Heart left ventricle (tissue), 16 donors: ENCODE measurements at regions not wholly inside any gene's neighbourhood (a gene's known extent, or its start where the extent isn't known, plus 50 kb on each side); places are given as distances from the start of the nearest gene placed in this dataset.

Source experiments
- ATAC-seq, 4 donors: fragments of 200-7000 bp; cut with Tn5 transposase; one replicate each; pipeline ENCODE4 v1.9.1; 2020 to 2022; ENCODE audit warnings: moderate library complexity in 4 of 4, mild to moderate bottlenecking in 3 of 4, moderate number of reproducible peaks in 1 of 4
- DNase-seq, 5 donors: peaks; one replicate each; pipeline ENCODE4 v3.0.0-alpha.2; 2020
- H3K27ac ChIP-seq, 12 donors: fragments of 200-600 bp; sonication (generic) in 4 of 12; one replicate each; pipeline versions ENCODE4 v1.5.0 to v1.8.0; 2016 to 2022; ENCODE audit warnings: mild to moderate bottlenecking in 2 of 12
- H3K27me3 ChIP-seq, 9 donors: fragments of 200-600 bp; sonication (generic) in 2 of 9; one replicate each; pipeline versions ENCODE4 v1.5.1 to v1.8.0; 2016 to 2022; ENCODE audit warnings: mild to moderate bottlenecking in 3 of 9
- H3K36me3 ChIP-seq, 9 donors: fragments of 200-600 bp; sonication (generic) in 2 of 9; one replicate each; pipeline versions ENCODE4 v1.5.0 to v1.8.0; 2018 to 2022; ENCODE audit warnings: mild to moderate bottlenecking in 2 of 9
- H3K4me1 ChIP-seq, 12 donors: fragments of 200-600 bp; sonication (generic) in 4 of 12; one replicate each; pipeline versions ENCODE4 v1.5.0 to v1.8.0; 2016 to 2022; ENCODE audit warnings: mild to moderate bottlenecking in 3 of 12
- H3K4me3 ChIP-seq, 12 donors: fragments of 200-600 bp; sonication (generic) in 4 of 12; one replicate each; pipeline versions ENCODE4 v1.5.0 to v1.8.0; 2017 to 2022; ENCODE audit warnings: mild to moderate bottlenecking in 9 of 12, moderate library complexity in 4 of 12
- H3K9me3 ChIP-seq, 12 donors: fragments of 200-600 bp; sonication (generic) in 4 of 12; one replicate each; pipeline versions ENCODE4 v1.5.0 to v1.8.0; 2016 to 2022; ENCODE audit warnings: mild to moderate bottlenecking in 1 of 12
- POLR2A ChIP-seq, 2 donors: fragments of 450-650 bp; IDR thresholded peaks; one replicate each; pipeline ENCODE4 v1.6.1; 2017; ENCODE audit warnings: antibody characterized with exemption in 2 of 2, mild to moderate bottlenecking in 2 of 2, moderate library complexity in 2 of 2
- WGBS, 4 donors: extraction: QIAGEN DNeasy Blood & Tissue Kit in 2 of 4; methylation state at CpG; one replicate each; pipeline versions ENCODE4 v1.1.5 to v1.1.7; 2013 to 2018; 5-methylcytosine and 5-hydroxymethylcytosine counted together
- intact Hi-C, 10 donors: fragments of 100-400 bp; cut with DNase I; formaldehyde crosslinking; loops; one replicate each; pipeline versions ENCODE4 v1.11.1 to v1.14.2; 2022
- TF ChIP-seq, protein P1 (sequence below), 12 donors: fragments of 200-600 bp; sonication (generic) in 4 of 12; IDR thresholded peaks; one replicate each; pipeline versions ENCODE4 v1.5.0 to v1.8.0; 2018 to 2022; ENCODE audit warnings: antibody characterized with exemption in 12 of 12, mild to moderate bottlenecking in 5 of 12
- donor health status: ischemic (EF 13 %, LVEDD 7.1; RV severe dilation, severe dysfunction).
- donor health status: healthy with polysubstance abuse.
- donor health status: DM: no; HTN: yes; CAD: no.
- donor health status: DM: no; HTN: no; CAD: no.
- donor health status: ischemic (EF 25% LVEDD 6.9; RV normal size, moderate dysfunction).
- donor health status: ischemic (EF 25% LVEDD 5.7; RV mildly dilated, moderate dysfunction).
- donor health status: healthy.
- donor health status: DM: yes; HTN: yes; CAD: no.
- donor health status: ischemic (EF 35%, LVEDD 5.7; RV mildly dilated, moderate dysfunction).
- donor health status: nonischemic (EF 11% LVEDD 7.7; RV severe dilation, severe dysfunction).
- donor health status: DM: yes; HTN: yes; CAD: no.
- donor health status: PGD.
- donor health status: ischemic (EF 29% LVEDD 5.4; RV normal size, mild dysfunction).
- donor health status: nonischemic (EF 23%, LVEDD 6.1; RV moderate dilation, normal function).

- WGBS, 4 donors = 21 to 24% (median 22%) methylated on average over 8 to 9 of the region's 9 CpGs
- Histone ChIP-seq H3K36me3 (no peaks in the 10 kb centered on the region), H3K4me3 (no peak overlapping the region), H3K27ac (no peak overlapping the region), H3K4me1 (no peaks in the 10 kb centered on the region), H3K9me3 (no peaks in the 10 kb centered on the region), H3K27me3 (no peaks in the 10 kb centered on the region)
- peak in 3 of 4 donors; percentile 61 to 78 (median 70) for ATAC-seq
- intact Hi-C loops = loop anchor here (1.0 to 10.0 kb wide), 10 partner anchors 652 to 834 kb away; no protein-coding TSS in a partner anchor
- TF ChIP-seq, protein P1, sequence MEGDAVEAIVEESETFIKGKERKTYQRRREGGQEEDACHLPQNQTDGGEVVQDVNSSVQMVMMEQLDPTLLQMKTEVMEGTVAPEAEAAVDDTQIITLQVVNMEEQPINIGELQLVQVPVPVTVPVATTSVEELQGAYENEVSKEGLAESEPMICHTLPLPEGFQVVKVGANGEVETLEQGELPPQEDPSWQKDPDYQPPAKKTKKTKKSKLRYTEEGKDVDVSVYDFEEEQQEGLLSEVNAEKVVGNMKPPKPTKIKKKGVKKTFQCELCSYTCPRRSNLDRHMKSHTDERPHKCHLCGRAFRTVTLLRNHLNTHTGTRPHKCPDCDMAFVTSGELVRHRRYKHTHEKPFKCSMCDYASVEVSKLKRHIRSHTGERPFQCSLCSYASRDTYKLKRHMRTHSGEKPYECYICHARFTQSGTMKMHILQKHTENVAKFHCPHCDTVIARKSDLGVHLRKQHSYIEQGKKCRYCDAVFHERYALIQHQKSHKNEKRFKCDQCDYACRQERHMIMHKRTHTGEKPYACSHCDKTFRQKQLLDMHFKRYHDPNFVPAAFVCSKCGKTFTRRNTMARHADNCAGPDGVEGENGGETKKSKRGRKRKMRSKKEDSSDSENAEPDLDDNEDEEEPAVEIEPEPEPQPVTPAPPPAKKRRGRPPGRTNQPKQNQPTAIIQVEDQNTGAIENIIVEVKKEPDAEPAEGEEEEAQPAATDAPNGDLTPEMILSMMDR (IDR thresholded peaks at IDR 0.05) = peak; percentile 73 to 95 (median 86)
- no peak for TF ChIP-seq POLR2A (IDR thresholded peaks at IDR 0.05)
- DNase-seq = no peak
Measured at GRCh38 chr3:87350367-87351199, 74.2 kb upstream of the POU1F1 start.

DNA sequence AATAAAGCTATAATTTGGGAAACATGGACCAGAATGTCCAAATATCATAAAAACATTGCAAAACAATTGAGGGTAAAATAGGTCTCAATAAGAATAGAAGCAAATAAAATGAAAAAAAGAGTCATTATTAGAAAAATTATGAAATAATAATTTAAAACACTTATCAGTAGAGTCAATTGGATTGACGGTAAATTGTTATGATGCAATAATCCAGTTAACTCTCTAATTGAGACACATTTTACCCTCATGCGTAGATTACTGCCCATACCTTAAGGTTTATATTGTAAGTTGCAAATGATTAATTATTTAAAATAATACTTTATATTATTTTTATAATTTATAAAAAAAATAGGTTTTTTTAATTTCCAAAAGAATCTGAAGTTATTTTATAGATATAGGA is 73.4 kb upstream of the POU1F1 start:
- Histone ChIP-seq H3K36me3 (no peaks in the 10 kb centered on the region), H3K27me3 (no peaks in the 10 kb centered on the region), H3K4me1 (no peaks in the 10 kb centered on the region), H3K27ac (no peak overlapping the region), H3K4me3 (no peak overlapping the region), H3K9me3 (no peaks in the 10 kb centered on the region)
- 89 to 95% (median 91%) methylated on average over 2 of the region's 2 CpGs for WGBS, 4 donors
- TF ChIP-seq, protein P1 (IDR thresholded peaks at IDR 0.05) = no peak
- TF ChIP-seq POLR2A (IDR thresholded peaks at IDR 0.05) = no peak
- intact Hi-C loops = loop anchor here (1.0 to 10.0 kb wide), 10 partner anchors 652 to 835 kb away; no protein-coding TSS in a partner anchor
- no peak for DNase-seq
- ATAC-seq = no peak

DNA sequence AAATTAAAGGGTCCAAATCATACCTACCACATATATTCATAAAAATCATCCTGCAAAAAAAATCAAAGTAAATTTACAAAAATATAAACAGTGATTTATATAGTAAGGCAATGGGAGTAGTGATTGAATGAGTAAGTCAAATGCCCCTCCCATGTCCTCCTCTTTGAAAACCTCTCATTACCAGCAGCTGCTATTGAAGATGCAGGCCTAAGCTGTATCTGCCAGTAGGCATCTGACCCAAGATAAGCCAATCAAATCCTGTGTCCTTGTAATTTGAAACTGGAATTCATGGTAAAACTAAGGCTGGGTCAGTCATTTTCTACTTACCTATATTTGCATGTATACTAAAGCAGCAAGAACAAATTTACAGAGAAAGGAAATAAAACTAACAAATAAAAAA is 60.4 kb upstream of the POU1F1 start:
- peaks cover 0 to 3% (median 0%) of the 10 kb centered on the region in 12 donors for H3K9me3 ChIP-seq
- no peaks in the 10 kb centered on the region for H3K4me1 ChIP-seq
- no peak overlapping the region for H3K4me3 ChIP-seq
- no peaks in the 10 kb centered on the region for H3K27me3 ChIP-seq
- no peak for ATAC-seq
- DNase-seq = no peak
- intact Hi-C loops = no loop called here
- no peak overlapping the region for H3K27ac ChIP-seq
- no peaks in the 10 kb centered on the region for H3K36me3 ChIP-seq
- TF ChIP-seq, protein P1 (IDR thresholded peaks at IDR 0.05) = no peak
- TF ChIP-seq POLR2A (IDR thresholded peaks at IDR 0.05) = no peak

GRCh38 chr3:87335931-87336330 is 59.5 kb upstream of the POU1F1 start:
- intact Hi-C loops = no loop called here
- Histone ChIP-seq H3K9me3 (no peaks in the 10 kb centered on the region), H3K27me3 (no peaks in the 10 kb centered on the region), H3K36me3 (no peaks in the 10 kb centered on the region), H3K4me1 (no peaks in the 10 kb centered on the region), H3K27ac (no peak overlapping the region), H3K4me3 (no peak overlapping the region)
- 29 to 72% (median 67%) methylated on average over 1 of the region's 1 CpG for WGBS, 4 donors
- no peak for TF ChIP-seq POLR2A (IDR thresholded peaks at IDR 0.05)
- TF ChIP-seq, protein P1 (IDR thresholded peaks at IDR 0.05) = no peak
- DNase-seq (no peak), ATAC-seq (no peak)
